Suprapubic skin (tissue), 4 donors: ENCODE measurements at regions not wholly inside any gene's neighbourhood (a gene's known extent, or its start where the extent isn't known, plus 50 kb on each side); places are given as distances from the start of the nearest gene placed in this dataset.
"Not testable (repeated sequence)": the region's sequence is repeated elsewhere in the genome, so short reads cannot be mapped to it uniquely, and the experiment has no call there.

ENCODE experiments used
- DNase-seq, 2 donors: peaks; one replicate each; pipeline ENCODE4 v3.0.0-alpha.2; 2019; ENCODE audit warnings: low spot score in 2 of 2
- H3K27ac ChIP-seq: fragments of 200-600 bp; sonication (generic); one replicate; pipeline ENCODE4 v1.5.1; 2019
- H3K27me3 ChIP-seq: fragments of 200-600 bp; sonication (generic); one replicate; pipeline ENCODE4 v1.5.1; 2019
- H3K36me3 ChIP-seq: fragments of 200-600 bp; sonication (generic); one replicate; pipeline ENCODE4 v1.5.1; 2019
- H3K4me1 ChIP-seq: fragments of 200-600 bp; sonication (generic); one replicate; pipeline ENCODE4 v1.5.1; 2019
- H3K4me3 ChIP-seq: fragments of 200-600 bp; sonication (generic); one replicate; pipeline ENCODE4 v1.5.1; 2019; ENCODE audit warnings: mild to moderate bottlenecking
- H3K9me3 ChIP-seq: fragments of 200-600 bp; sonication (generic); one replicate; pipeline ENCODE4 v1.5.1; 2019
- EP300 ChIP-seq: sonication (generic); formaldehyde crosslinking; IDR thresholded peaks from one replicate; pipeline ENCODE4 v1.6.1; 2017; ENCODE audit warnings: antibody characterized with exemption
- POLR2A ChIP-seq, 2 donors: fragments of 450-650 bp; IDR thresholded peaks; one replicate each; pipeline ENCODE4 v1.6.1; 2017; ENCODE audit warnings: antibody characterized with exemption in 2 of 2, mild to moderate bottlenecking in 2 of 2, moderate library complexity in 2 of 2
- POLR2AphosphoS5 ChIP-seq, 3 donors: sonication (generic); formaldehyde crosslinking; IDR thresholded peaks; one replicate each; pipeline ENCODE4 v1.6.1; 2017; ENCODE audit warnings: antibody characterized with exemption in 3 of 3
- WGBS: methylation state at CpG from one replicate; pipeline ENCODE4 v1.1.5; 2018; 5-methylcytosine and 5-hydroxymethylcytosine counted together
- TF ChIP-seq, protein P1 (sequence below), 2 donors: fragments of 200-600 bp in 1 of 2; fragments of 450-650 bp in 1 of 2; sonication (generic) in 1 of 2; IDR thresholded peaks; one replicate each; pipeline ENCODE4 v1.5.1; 2016 to 2019; ENCODE audit warnings: antibody characterized with exemption in 2 of 2, mild to moderate bottlenecking in 1 of 2, moderate library complexity in 1 of 2

DNA sequence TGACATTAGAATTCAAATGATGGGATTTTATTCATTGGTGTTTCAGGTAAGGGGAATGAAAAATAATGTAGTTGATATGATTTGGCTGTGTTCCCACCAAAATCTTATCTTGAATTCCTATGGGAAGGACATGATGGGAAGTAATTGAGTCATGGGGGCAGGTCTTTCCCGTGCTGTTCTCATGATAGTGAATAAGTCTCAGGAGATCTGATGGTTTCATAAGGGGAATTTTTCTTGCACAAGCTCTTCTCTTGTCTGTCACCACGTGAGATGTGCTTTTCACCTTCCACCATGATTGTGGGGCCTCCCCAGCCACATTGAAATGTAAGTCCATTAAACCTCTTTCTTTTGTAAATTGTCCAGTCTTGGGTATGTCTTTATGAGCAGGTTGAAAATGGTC is 268.6 kb upstream of the CHORDC1 start:
- Histone ChIP-seq H3K36me3 (no peaks in the 10 kb centered on the region), H3K27ac (no peak overlapping the region), H3K4me1 (no peaks in the 10 kb centered on the region), H3K4me3 (no peak overlapping the region), H3K9me3 (no peaks in the 10 kb centered on the region), H3K27me3 (no peaks in the 10 kb centered on the region)
- TF ChIP-seq, protein P1, sequence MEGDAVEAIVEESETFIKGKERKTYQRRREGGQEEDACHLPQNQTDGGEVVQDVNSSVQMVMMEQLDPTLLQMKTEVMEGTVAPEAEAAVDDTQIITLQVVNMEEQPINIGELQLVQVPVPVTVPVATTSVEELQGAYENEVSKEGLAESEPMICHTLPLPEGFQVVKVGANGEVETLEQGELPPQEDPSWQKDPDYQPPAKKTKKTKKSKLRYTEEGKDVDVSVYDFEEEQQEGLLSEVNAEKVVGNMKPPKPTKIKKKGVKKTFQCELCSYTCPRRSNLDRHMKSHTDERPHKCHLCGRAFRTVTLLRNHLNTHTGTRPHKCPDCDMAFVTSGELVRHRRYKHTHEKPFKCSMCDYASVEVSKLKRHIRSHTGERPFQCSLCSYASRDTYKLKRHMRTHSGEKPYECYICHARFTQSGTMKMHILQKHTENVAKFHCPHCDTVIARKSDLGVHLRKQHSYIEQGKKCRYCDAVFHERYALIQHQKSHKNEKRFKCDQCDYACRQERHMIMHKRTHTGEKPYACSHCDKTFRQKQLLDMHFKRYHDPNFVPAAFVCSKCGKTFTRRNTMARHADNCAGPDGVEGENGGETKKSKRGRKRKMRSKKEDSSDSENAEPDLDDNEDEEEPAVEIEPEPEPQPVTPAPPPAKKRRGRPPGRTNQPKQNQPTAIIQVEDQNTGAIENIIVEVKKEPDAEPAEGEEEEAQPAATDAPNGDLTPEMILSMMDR (IDR thresholded peaks at IDR 0.05), result no peak
- no peak for TF ChIP-seq POLR2AphosphoS5 (IDR thresholded peaks at IDR 0.05)
- TF ChIP-seq EP300, result no peak
- no peak for TF ChIP-seq POLR2A (IDR thresholded peaks at IDR 0.05)
- 77% methylated on average over 2 of the region's 2 CpGs for WGBS
- no peak for DNase-seq

DNA sequence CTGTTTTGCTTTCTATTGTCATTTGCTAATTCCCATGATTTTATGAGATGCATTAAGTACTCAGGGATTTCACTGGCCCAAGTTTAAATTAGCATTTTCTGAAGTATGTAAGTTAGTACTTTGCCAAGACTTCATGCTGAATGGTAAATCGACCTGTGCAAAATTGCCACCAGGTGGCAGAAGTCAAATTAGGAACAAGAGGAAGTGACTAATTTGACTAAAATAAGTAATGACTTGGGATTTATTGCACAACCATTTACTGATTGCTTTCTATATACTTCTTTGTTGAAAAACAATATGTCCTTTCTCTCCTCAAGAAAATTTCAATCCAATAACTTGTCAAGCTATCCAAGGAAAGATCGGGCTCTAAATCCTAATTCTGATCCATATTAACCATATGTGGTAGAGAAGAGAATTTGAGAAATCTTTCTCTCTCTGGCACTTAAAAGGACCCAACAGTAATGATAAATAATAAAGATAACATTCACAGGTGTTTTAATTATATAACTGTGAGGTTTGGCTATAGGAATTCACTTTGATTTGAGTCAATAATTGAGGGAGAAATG is 253.7 kb upstream of the CHORDC1 start:
- 37% methylated on average over 2 of the region's 2 CpGs for WGBS

DNA sequence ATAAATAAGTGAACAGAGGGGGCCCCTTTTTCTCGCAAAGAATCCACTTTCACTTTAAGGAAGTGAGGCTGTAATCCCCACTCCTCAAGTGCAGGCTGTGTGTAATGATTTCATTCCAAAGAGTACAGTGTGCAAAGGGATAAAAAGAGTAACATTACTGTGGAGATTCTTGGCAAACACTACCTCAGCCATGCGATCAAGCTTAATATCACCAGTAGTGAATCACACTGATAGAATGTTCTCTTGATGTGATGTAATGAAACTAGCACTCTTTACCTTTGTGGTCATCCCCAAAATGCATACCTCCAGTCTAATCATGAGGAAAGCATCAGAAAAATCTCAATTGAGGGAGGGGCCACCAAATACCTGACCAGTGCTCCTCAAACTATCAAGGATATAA is 246.1 kb upstream of the CHORDC1 start:
- no peaks in the 10 kb centered on the region for H3K4me1 ChIP-seq
- no peaks in the 10 kb centered on the region for H3K9me3 ChIP-seq
- H3K27me3 ChIP-seq, result no peaks in the 10 kb centered on the region
- 64% methylated on average over 2 of the region's 2 CpGs for WGBS
- no peak overlapping the region for H3K27ac ChIP-seq
- no peaks in the 10 kb centered on the region for H3K36me3 ChIP-seq
- DNase-seq, result no peak
- TF ChIP-seq EP300, result no peak
- no peak for TF ChIP-seq POLR2AphosphoS5 (IDR thresholded peaks at IDR 0.05)
- no peak for TF ChIP-seq POLR2A (IDR thresholded peaks at IDR 0.05)
- TF ChIP-seq, protein P1 (IDR thresholded peaks at IDR 0.05), result no peak
- no peak overlapping the region for H3K4me3 ChIP-seq

More for the DNA sequence above, 253.7 kb upstream of the CHORDC1 start:
- H3K27ac ChIP-seq, result no peak overlapping the region
- no peak overlapping the region for H3K4me3 ChIP-seq
- no peak for DNase-seq
- H3K9me3 ChIP-seq, result no peaks in the 10 kb centered on the region
- no peaks in the 10 kb centered on the region for H3K27me3 ChIP-seq
- no peaks in the 10 kb centered on the region for H3K4me1 ChIP-seq
- H3K36me3 ChIP-seq, result no peaks in the 10 kb centered on the region
- TF ChIP-seq POLR2A (IDR thresholded peaks at IDR 0.05), result no peak
- TF ChIP-seq, protein P1 (IDR thresholded peaks at IDR 0.05), result peak in 1 of 2 donors; percentile 29

DNA sequence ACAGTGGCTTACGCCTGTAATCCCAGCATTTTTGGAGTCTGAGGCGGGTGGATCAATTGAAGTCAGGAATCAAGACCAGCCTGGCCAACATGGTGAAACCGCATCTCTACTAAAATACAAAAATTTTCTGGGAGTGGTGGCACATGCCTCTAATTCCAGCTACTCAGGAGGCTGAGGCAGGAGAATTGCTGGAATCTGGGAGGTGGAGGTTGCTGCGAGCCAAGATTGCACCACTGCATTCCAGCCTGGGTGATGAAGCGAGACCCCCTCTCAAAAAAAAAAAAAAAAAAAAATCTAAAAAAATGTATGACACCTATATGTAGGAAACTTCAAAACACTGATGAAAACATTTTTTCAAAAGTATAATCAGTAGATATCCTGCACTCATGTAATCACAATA is 242.7 kb upstream of the CHORDC1 start:
- TF ChIP-seq, protein P1 (IDR thresholded peaks at IDR 0.05), result no peak
- H3K27me3 ChIP-seq, result no peaks in the 10 kb centered on the region
- H3K27ac ChIP-seq, result no peak overlapping the region
- no peaks in the 10 kb centered on the region for H3K36me3 ChIP-seq
- no peaks in the 10 kb centered on the region for H3K9me3 ChIP-seq
- H3K4me3 ChIP-seq, result no peak overlapping the region
- H3K4me1 ChIP-seq, result no peaks in the 10 kb centered on the region
- 84% methylated on average over 5 of the region's 5 CpGs for WGBS
- DNase-seq, result no peak

DNA sequence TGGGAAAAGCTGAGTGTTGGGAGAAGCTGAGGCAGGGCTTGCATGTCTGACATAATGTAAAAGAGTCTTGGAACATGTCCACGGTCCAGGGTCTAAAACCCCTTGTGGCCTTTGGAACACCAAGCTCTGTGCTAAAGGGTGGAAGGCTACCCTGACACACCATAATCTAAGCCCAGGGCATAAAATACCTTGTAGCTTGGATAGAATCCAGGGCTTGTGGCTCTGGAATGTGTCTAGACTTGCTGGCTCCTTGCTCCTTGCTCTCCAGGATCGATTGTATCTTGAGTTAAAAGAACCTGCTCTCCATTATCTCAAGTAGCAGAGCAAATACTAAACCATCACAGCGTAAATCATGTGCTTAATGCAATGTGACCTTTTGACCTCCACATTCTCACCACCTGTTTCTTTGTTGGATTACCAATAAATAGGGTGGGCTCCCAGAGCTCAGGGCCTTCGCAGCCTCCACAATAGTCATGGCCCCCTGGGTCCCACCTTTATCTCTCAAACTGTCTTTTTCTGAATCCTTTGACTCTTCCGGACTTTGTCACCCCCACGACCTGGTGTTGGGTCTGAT is 232.6 kb upstream of the CHORDC1 start:
- H3K9me3 ChIP-seq, H3K4me1 ChIP-seq, DNase-seq, H3K4me3 ChIP-seq, H3K27ac ChIP-seq, H3K36me3 ChIP-seq, H3K27me3 ChIP-seq: not testable (repeated sequence)
- 56% methylated on average over 6 of the region's 6 CpGs for WGBS

DNA sequence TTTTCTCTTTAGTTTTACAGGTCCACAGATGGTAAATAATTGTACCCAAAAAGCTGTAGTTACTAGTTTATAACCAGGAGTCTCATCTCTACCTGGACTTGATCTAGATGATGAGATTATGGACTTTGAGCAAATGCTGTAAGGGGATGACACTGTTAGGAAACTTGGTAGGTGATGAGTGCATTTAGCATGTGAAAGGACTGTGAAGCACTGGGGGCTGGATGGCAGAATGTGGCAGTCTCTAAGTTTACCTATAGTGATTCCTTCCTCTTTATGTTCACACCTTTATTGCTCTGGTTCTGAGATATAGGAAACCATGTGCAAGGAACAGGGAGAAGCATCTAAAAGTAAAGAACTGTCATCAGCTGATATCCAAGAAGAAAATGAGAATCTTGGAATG is 230.7 kb upstream of the CHORDC1 start:
- no peak for TF ChIP-seq POLR2AphosphoS5 (IDR thresholded peaks at IDR 0.05)
- no peak for TF ChIP-seq EP300
- no peak for TF ChIP-seq POLR2A (IDR thresholded peaks at IDR 0.05)
- TF ChIP-seq, protein P1 (IDR thresholded peaks at IDR 0.05), result no peak
- Histone ChIP-seq H3K9me3 (no peaks in the 10 kb centered on the region), H3K36me3 (no peaks in the 10 kb centered on the region), H3K4me3 (no peak overlapping the region), H3K27me3 (no peaks in the 10 kb centered on the region), H3K4me1 (no peaks in the 10 kb centered on the region), H3K27ac (no peak overlapping the region)
- DNase-seq, result no peak
